ENCODE measurements at regions not wholly inside any gene's neighbourhood (a gene's known extent, or its start where the extent isn't known, plus 50 kb on each side); places are given as distances from the start of the nearest gene placed in this dataset.

- DNase-seq: no peak
Observed at GRCh38 chr2:66852953-66853352, 418.0 kb downstream of the MEIS1 start.

GRCh38 chr2:66853585-66853984 lies 418.7 kb downstream of the MEIS1 start:
- DNase-seq: no peak

GRCh38 chr2:66854298-66854697 lies 419.4 kb downstream of the MEIS1 start:
- DNase-seq: peak; percentile 63

DNA sequence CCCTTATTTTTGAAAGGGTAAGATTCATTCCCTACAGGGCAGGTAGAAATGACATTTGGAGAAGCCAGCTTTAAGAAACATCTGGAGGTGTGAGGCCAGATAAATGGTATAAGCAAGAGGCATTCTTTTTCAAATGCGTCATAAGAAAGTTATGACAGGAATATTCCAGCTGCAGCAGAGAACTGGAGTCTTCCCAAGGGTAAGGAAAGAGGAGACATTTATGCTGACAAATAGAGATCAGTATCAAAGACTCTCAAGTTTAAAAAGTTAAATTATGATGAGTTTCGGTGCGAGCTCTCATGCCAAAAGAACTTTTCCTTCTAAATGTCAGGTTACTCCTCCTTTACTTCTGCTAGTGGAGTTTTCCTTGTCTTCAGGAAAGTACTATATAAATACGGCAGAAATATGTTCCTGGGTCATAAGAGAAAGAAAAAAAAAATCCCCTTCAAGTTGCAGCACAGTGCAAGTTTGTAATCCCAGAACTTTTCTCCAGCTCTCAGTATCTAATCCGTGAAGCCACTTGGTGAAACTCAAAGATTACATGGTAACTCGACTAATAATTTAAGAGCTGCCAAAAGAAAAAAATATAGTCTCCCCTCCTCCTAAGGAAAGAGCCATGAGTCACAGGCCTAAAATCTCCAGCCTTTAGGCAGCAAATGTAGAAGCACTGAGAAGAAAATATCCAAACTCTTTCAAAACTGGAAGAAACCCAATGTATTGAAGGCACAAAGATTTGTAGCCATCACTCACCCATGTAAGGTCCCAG lies 428.1 kb downstream of the MEIS1 start:
- DNase-seq: peak; percentile 90

DNA sequence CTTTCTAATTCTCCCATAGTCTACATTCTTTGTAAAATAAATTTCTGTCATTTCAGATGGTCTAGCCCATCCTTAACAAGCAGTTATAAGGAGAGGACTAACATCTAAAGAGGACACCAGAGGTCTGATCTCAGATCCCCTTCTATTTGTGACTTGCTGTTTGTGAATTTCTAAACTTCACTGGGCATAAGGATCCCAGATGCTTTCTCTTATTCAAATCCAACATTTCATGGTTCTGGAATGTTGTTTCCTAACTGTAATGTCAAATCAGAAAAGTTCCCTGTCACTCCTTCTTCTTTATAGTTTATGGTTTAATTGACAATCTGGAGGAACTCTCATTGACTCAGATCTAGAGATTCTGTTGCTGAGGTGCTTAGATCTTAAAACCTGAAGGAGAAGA lies 430.2 kb downstream of the MEIS1 start:
- DNase-seq: peak; percentile 57

DNA sequence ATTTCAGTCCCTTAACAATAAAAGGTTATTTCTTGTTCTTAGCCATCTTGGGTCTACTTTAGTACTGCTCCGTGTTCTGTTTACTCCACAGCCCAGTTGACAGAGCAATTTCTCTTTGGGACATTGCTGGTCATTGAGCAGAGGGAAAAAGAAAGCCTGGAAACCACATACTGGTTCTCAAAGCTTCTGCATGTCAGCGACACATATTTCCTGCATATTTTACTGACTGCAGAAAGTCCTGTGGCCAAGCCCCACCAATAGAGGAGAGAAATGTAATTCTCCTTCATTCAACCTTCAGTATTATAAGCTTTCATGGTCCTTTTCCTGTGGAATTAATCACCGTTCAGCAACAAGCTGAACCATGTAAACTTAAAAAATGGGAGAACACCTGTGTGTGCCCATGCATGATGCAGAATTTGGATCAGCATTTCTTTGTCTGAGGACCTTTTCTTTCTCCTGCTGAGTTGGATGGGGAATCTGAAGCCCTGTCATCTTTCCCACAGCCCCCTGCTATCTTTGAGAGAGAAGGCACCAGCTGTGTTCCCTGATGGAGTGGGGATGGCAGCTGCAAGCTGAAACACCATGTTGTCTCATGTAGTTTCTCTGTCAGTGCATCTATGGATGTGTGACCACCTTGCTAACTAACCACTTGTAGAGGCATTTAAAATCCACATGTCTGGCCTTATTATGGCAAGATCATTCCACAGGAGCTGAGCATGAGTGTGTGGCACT lies 431.6 kb downstream of the MEIS1 start:
- DNase-seq: no peak

GRCh38 chr2:66867063-66867441 lies 432.1 kb downstream of the MEIS1 start:
- no peak for DNase-seq

DNA sequence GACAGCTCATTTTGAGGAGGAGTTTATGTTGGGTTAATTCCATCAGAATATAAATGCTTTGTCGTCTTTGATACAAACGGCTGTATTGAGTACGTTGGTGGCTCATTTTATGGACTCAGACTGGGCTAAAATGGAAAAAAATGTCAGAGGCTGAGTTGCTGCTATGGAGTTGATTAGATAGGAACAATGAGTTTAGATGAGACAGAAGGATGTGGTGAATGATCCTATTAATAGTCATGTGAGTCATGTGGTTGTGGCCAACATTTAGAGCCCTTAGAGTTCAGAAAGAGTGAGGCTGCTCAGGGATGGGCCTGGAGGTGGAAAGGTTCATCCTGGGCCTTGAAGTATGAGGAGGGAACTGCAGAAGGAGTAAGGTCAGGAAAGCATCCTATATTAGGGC lies 434.2 kb downstream of the MEIS1 start:
- DNase-seq: peak; percentile 90

DNA sequence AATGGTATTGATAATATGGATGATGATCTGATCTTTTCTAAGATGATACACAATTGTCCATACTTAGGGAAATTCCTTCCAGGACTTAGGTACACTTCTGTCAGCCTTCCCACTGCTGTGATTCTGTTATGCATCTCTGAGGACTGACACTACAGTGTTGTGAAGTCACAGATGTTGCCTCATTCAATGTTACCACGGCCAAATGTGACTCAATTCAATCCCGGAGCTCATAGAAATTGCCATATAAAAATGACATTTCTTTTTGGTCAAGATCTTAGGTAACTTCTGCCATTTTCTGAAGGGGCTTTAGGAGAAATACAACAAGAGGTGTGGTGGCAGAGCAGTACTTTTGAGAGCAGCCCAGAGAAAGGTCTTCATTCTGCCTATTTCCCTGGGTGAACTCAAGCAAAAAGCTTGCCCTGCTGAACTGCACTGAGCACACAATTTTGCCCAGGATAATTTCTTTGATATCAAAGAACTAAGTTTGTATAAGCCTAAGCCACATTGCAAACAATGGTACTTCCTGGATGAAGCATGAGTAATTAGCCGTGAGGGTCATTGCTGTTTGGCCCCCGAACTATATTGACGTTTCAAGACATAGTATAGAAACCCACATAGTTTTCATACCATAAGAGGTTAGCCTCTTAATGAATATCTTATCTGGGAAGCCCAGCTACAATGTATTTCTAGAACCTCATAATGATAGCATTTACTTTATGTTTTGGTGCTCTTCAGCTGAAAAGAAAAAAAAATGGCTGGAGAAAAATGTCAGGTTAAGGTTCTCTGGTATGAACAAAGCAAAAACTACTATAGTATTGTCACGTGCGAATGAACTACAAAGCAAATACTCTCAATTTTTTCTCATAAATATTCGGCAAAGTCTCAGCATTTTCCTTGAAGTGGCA lies 437.4 kb downstream of the MEIS1 start:
- DNase-seq: peak; percentile 58

DNA sequence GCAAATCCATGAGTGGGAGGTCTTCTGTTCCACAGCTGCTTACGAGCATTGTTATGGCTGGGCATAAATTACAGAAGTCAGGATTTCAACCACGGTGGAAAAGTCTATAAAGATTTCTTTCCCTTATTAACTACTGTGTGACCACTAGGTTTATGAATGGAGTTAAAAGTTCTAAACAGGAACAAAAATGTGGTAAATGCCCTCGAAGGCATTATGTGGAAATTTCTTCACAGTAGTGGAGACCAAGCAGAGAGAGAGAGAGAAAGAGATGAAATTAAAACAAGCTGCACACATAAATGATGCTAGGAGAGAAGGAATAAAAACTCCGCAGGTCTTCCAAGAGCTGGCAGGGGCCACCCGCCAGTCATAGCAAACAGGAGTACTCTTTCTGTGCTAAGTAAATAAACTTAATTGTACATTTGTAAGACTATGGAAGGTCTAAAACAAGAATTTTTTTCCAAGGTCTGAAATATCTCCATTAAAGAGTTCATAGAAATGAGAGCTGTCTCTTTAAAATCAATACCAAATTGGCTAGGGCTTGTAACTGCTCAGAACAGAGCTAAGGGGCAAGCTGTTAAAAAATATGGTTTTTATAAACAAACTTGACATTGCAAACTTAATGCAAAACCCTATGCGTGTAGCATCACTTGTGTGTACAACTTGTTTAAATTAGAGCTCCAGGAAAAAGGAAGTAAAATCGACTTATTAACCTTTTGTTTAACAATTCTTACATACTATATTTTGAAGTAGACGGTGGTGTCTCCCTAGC lies 438.2 kb downstream of the MEIS1 start:
- DNase-seq: peak; percentile 6

- peak; percentile 30 for DNase-seq
Observed at GRCh38 chr2:66874411-66874810, 439.5 kb downstream of the MEIS1 start.

GRCh38 chr2:66875941-66876462 lies 441.1 kb downstream of the MEIS1 start:
- DNase-seq: no peak

DNA sequence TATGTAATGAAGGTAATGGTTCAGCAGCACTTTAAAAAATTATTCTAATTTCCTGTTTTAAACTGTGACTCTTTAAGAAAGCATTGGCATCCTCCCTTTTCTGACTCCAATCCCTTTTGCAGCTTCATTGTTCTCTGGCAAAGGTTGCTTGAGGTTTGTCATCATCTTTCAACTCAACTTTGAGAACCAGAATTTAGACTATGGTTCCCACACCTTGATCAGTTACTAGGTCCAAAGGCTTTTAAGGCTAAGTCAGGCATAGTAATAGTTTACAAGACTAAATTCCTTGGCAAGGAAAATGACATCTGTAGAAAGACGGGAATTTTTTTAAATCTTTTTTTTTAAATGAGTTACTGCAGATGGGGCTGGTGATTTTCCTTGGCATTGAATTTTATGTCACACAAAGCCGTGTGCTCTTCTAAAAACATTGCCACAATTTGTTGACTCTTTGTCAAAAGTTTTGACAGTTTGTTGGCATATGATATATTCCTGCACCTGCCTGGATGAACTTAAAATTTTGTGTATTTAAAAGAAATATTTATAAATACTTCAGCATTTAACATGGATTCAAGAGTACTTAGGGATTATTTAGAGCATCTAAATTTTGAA lies 451.0 kb downstream of the MEIS1 start:
- DNase-seq: no peak

- no peak for DNase-seq
Observed at GRCh38 chr2:66888246-66888645, 453.3 kb downstream of the MEIS1 start.

- peak; percentile 94 for DNase-seq
Observed at GRCh38 chr2:66888791-66889631, 454.1 kb downstream of the MEIS1 start.

DNA sequence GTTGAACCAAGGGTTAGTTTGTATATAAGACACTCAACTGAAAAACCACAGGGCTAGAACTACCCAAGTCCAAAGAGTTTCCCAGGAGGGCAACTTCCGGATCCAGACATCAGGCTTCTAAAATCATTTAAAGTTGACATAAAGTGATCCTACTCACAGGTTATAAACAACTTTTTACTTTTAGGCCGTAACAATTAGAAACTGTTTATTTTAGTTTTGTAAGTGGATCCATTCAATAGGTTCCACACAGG lies 454.6 kb downstream of the MEIS1 start:
- DNase-seq: no peak

DNA sequence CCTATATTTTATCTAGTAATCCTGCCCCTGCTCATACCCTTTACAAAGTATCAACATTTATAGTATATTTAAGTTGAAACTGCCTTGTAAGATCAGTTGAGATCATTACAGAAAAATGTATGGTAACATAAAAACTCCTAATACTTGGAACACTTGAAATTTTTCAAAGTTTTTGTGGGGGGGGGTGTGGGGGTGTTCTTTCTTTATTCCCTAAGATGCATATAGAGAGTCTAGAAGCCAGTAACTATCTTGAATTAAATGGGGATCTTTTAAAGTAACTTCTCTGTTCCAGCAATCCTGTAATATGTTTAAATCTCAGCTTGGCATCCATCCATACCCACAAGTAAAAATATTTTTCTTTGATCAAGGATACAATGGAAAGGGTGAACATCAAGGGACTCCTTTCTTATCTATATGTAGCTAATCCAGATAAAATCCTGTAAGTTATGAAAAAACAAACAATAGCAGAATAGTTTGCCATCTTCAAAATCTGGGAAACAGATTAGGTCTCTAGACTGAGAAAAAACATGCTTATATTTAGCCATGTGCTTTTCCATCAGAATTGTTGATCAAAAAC lies 455.3 kb downstream of the MEIS1 start:
- no peak for DNase-seq

- DNase-seq: no peak
Observed at GRCh38 chr2:66895206-66895605, 460.3 kb downstream of the MEIS1 start.

- no peak for DNase-seq
Observed at GRCh38 chr2:66896131-66896530, 461.2 kb downstream of the MEIS1 start.

DNA sequence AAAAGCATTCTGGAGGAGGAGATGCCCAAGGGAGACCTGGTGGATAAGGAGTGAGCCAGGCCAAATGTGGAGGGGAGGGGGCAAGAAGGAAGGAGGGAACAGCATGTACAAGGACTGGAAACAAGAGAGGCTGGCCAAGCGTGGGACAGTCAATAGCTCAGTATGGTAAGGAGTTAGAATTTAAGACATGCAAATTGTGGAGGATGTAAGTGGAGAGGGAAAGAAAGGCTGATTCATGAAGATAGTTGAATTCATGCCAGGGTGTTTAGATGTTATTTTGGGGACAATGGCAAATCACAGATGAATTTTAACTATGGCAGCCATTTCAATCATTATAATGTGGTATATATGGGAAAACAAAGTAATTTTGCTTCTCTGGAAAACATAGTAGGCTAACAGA lies 462.3 kb downstream of the MEIS1 start:
- peak; percentile 60 for DNase-seq

GRCh38 chr2:66897691-66898150 lies 462.8 kb downstream of the MEIS1 start:
- peak; percentile 37 for DNase-seq
